Fibroblast of lung (primary cell): ENCODE measurements at regions not wholly inside any gene's neighbourhood (a gene's known extent, or its start where the extent isn't known, plus 50 kb on each side); places are given as distances from the start of the nearest gene placed in this dataset.

Experiments
- DNase-seq, 2 donors: peaks; one replicate each; pipeline versions ENCODE4 v3.0.0 to v3.0.0-alpha.2; 2010; ENCODE audit warnings: low read depth in 2 of 2
- H2AFZ ChIP-seq: 2 replicates; pipeline ENCODE4 v1.5.1; 2012; ENCODE audit warnings: low read length, control low read depth, inconsistent platforms
- H3K27ac ChIP-seq: 2 replicates; pipeline ENCODE4 v1.5.1; 2011; ENCODE audit warnings: low read length, control low read depth; ENCODE audit not compliant: insufficient read depth
- H3K27me3 ChIP-seq: 2 replicates; pipeline ENCODE4 v1.5.1; 2011; ENCODE audit warnings: mild to moderate bottlenecking, low read length; ENCODE audit not compliant: control insufficient read depth, insufficient read depth
- H3K36me3 ChIP-seq: 2 replicates; pipeline ENCODE4 v1.5.1; 2011; ENCODE audit warnings: low read length; ENCODE audit not compliant: control insufficient read depth, insufficient read depth
- H3K4me1 ChIP-seq: 2 replicates; pipeline ENCODE4 v1.5.1; 2011; ENCODE audit warnings: low read length; ENCODE audit not compliant: control insufficient read depth, insufficient read depth; ENCODE audit errors: extremely low read depth
- H3K4me2 ChIP-seq: 2 replicates; pipeline ENCODE4 v1.5.1; 2011; ENCODE audit warnings: low read length, control low read depth; ENCODE audit not compliant: insufficient read depth; ENCODE audit errors: extremely low read depth
- H3K4me3 ChIP-seq, 4 experiments: fragments of 200-600 bp in 1 of 4; sonication (generic) in 1 of 4; replicated peaks in 1 of 4; 2 replicates each; pipeline ENCODE4 v1.5.1; 2011 to 2016; ENCODE audit warnings: low read length in 4 of 4, low read depth in 3 of 4, mild to moderate bottlenecking in 3 of 4, control low read depth in 2 of 4, inconsistent platforms in 1 of 4, mixed read lengths in 1 of 4; ENCODE audit not compliant: insufficient read depth in 1 of 4; ENCODE audit errors: control extremely low read depth in 1 of 4
- H3K79me2 ChIP-seq: 2 replicates; pipeline ENCODE4 v1.5.1; 2012; ENCODE audit warnings: mild to moderate bottlenecking, low read length, inconsistent platforms; ENCODE audit not compliant: control insufficient read depth, insufficient read depth
- H3K9ac ChIP-seq: 2 replicates; pipeline ENCODE4 v1.5.1; 2011; ENCODE audit warnings: mild to moderate bottlenecking, low read length, control low read depth; ENCODE audit not compliant: insufficient read depth
- H3K9me3 ChIP-seq: 2 replicates; pipeline ENCODE4 v1.5.1; 2012; ENCODE audit warnings: low read depth, low read length; ENCODE audit not compliant: control insufficient read depth, insufficient read depth
- H4K20me1 ChIP-seq: 2 replicates; pipeline ENCODE4 v1.5.1; 2011; ENCODE audit warnings: low read length; ENCODE audit not compliant: control insufficient read depth, insufficient read depth; ENCODE audit errors: extremely low read depth
- CTCF ChIP-seq, 2 donors: IDR thresholded peaks in 1 of 2; conservative IDR thresholded peaks in 1 of 2; 1 replicate in 1 of 2; 2 replicates in 1 of 2; pipeline ENCODE4 v1.5.1; 2011 to 2012; ENCODE audit warnings: low read length in 2 of 2, control low read depth in 1 of 2, inconsistent platforms in 1 of 2, low read depth in 1 of 2, mild to moderate bottlenecking in 1 of 2
- EZH2 ChIP-seq: IDR thresholded peaks from 2 replicates; pipeline ENCODE4 v1.5.1; 2012; ENCODE audit warnings: low read length, control low read depth, mild to moderate bottlenecking; ENCODE audit errors: missing control alignments

DNA sequence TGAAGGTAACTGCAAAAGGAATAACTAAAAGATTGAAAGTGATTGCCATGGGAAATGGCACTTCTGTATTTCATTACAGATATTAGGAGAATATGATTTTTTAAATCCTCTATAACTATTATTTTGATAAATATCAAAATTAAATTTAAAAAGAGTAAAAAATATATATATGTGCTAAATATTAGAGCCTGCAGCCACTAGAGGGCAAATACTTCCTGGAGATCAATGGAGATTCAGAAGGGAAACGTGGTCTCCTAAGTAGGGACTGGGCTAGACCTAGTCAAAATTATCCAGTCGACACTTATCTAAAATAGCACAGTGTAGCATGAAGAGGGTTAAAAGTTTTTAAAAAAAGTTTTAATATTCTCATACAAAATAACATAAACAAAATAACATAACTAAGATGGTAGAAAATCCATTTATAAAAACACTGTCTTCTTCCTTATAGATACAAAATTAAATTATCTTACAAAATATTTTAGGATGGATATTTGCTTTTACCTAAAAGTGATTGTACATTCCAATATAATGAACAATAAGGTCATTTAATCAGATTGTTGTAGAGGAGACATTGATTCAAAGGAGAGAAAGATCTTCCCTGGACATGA, 434.3 kb downstream of the MDFIC start:
- Histone ChIP-seq H3K9ac (no peak overlapping the region), H3K4me1 (peaks cover 9% of the 10 kb centered on the region), H4K20me1 (no peaks in the 10 kb centered on the region), H3K4me2 (no peak overlapping the region), H3K27me3 (no peaks in the 10 kb centered on the region), H3K9me3 (no peaks in the 10 kb centered on the region), H3K36me3 (no peaks in the 10 kb centered on the region), H3K4me3 (no peak overlapping the region), H3K79me2 (no peaks in the 10 kb centered on the region), H3K27ac (peak overlapping the region; percentile 43), H2AFZ (no peak overlapping the region)
- TF ChIP-seq CTCF (conservative IDR thresholded peaks at IDR 0.05 in 1 of 2, IDR thresholded peaks at IDR 0.05 in 1 of 2; ENCODE audit: low read depth in 1 of 2, low read length in 2 of 2) (peak; percentile 50 to 65), EZH2 (no peak)
- DNase-seq: peak; percentile 13 to 61

DNA sequence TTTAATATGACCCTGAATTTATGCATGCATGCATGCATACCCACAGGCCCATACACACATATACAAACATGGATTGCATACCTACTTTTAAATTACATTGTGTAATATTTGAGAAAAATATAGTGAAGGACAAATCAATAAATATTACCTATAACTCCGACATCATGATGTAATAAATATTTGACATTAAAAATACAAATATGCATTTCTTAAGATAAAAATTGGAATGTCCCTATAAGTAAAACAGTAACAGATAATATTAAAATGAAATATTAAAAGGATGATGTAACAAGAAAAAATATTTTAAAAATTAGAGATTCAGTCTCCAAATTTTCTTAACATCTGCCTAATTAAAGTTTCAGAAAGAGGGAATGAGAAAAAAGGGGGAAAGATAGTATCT, 433.0 kb downstream of the MDFIC start:
- no peak for TF ChIP-seq CTCF (conservative IDR thresholded peaks at IDR 0.05 in 1 of 2, IDR thresholded peaks at IDR 0.05 in 1 of 2; ENCODE audit: low read depth in 1 of 2, low read length in 2 of 2)
- TF ChIP-seq EZH2: no peak
- H3K9me3 ChIP-seq: no peaks in the 10 kb centered on the region
- no peak overlapping the region for H3K9ac ChIP-seq
- peaks cover 9% of the 10 kb centered on the region for H3K4me1 ChIP-seq
- H4K20me1 ChIP-seq: no peaks in the 10 kb centered on the region
- H3K79me2 ChIP-seq: no peaks in the 10 kb centered on the region
- H3K36me3 ChIP-seq: no peaks in the 10 kb centered on the region
- H2AFZ ChIP-seq: no peak overlapping the region
- no peak overlapping the region for H3K4me3 ChIP-seq
- DNase-seq: no peak
- no peak overlapping the region for H3K4me2 ChIP-seq
- H3K27ac ChIP-seq: no peak overlapping the region
- no peaks in the 10 kb centered on the region for H3K27me3 ChIP-seq

DNA sequence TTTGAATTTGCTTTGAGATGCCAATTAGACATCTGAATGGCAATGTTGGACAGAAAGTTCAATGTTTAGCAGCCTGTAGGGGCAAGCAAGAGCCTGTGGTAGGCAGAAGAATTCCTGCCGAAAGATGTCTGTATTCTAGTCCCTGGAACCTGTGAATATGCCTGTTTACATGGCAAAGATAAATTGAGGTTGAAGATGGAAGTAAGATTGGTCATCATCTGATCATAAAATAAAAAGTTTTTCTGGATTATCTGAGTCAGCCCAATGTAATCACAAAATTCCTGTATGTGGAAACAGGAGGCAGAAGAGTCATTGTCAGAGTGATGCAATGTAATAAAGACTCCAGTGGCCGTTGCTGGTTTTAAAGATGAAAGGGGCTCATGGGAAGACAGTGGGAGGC, 430.5 kb downstream of the MDFIC start:
- Histone ChIP-seq H3K9ac (no peak overlapping the region), H3K27me3 (no peaks in the 10 kb centered on the region), H4K20me1 (no peaks in the 10 kb centered on the region), H3K4me3 (no peak overlapping the region), H2AFZ (no peak overlapping the region), H3K36me3 (no peaks in the 10 kb centered on the region), H3K4me2 (no peak overlapping the region), H3K9me3 (no peaks in the 10 kb centered on the region), H3K27ac (peak overlapping the region; percentile 53), H3K4me1 (peaks cover 7% of the 10 kb centered on the region), H3K79me2 (no peaks in the 10 kb centered on the region)
- DNase-seq: peak; percentile 57 to 64
- TF ChIP-seq CTCF (conservative IDR thresholded peaks at IDR 0.05 in 1 of 2, IDR thresholded peaks at IDR 0.05 in 1 of 2; ENCODE audit: low read depth in 1 of 2, low read length in 2 of 2) (peak in 1 of 2 donors; percentile 19), EZH2 (no peak)
